Endothelial cell of umbilical vein (primary cell): ENCODE measurements at regions not wholly inside any gene's neighbourhood (a gene's known extent, or its start where the extent isn't known, plus 50 kb on each side); places are given as distances from the start of the nearest gene placed in this dataset.

Source experiments
- BruUV-seq: library from RNA; stranded (reverse); fragments of 400-500 nt; replicated peaks from 2 replicates; lab custom pipeline; 2021; lab: Mats Ljungman, UMichigan
- CTCF ChIA-PET: fragments of 300-600, 350-600 bp; sonication (Branson Sonifier 250); formaldehyde crosslinking; loops from one replicate; lab custom pipeline; 2021; ENCODE audit warnings: antibody characterized with exemption, inconsistent platforms; lab: Charles Lee
- POLR2A ChIA-PET: fragments of 300-600, 350-600 bp; sonication (Branson Sonifier 250); formaldehyde crosslinking; loops from one replicate; lab custom pipeline; 2021; ENCODE audit warnings: antibody characterized with exemption, inconsistent platforms; lab: Charles Lee
- DNase-seq: peaks from one replicate; pipeline ENCODE4 v3.0.0-alpha.2; 2011; ENCODE audit warnings: low read depth, low spot score
- FAIRE-seq: peaks from 2 replicates; lab custom pipeline; 2011; peaks lifted over from hg19 to GRCh38; lab: Jason Lieb, UNC
- H2AFZ ChIP-seq: 2 replicates; pipeline ENCODE4 v1.6.0; 2012; ENCODE audit warnings: low read depth, low read length, control low read depth, inconsistent platforms
- H3K27ac ChIP-seq: 2 replicates; pipeline ENCODE4 v1.5.1; 2011; ENCODE audit warnings: low read depth, mild to moderate bottlenecking, control low read depth, low read length, moderate library complexity; ENCODE audit not compliant: insufficient read depth
- H3K27me3 ChIP-seq, 2 experiments: 2 replicates each; pipeline versions ENCODE4 v1.6.0 to v1.6.1; 2011; ENCODE audit warnings: low read length in 2 of 2, mixed read lengths in 1 of 2; ENCODE audit not compliant: control insufficient read depth in 2 of 2, insufficient read depth in 2 of 2
- H3K36me3 ChIP-seq, 2 experiments: 2 replicates in 1 of 2; 3 replicates in 1 of 2; pipeline ENCODE4 v1.5.1; 2011; ENCODE audit warnings: low read length in 2 of 2, mild to moderate bottlenecking in 1 of 2, moderate library complexity in 1 of 2; ENCODE audit not compliant: control insufficient read depth in 2 of 2, insufficient read depth in 2 of 2; ENCODE audit errors: extremely low read depth in 1 of 2
- H3K4me1 ChIP-seq: 3 replicates; pipeline ENCODE4 v1.5.1; 2011; ENCODE audit warnings: mild to moderate bottlenecking, low read length; ENCODE audit not compliant: control insufficient read depth, insufficient read depth; ENCODE audit errors: extremely low read depth
- H3K4me2 ChIP-seq: 2 replicates; pipeline ENCODE4 v1.6.1; 2011; ENCODE audit warnings: low read length, control low read depth, mixed read lengths; ENCODE audit not compliant: insufficient read depth
- H3K4me3 ChIP-seq, 3 experiments: fragments of 200-600 bp in 1 of 3; sonication (generic), shearing (Covaris generic) in 1 of 3; replicated peaks in 1 of 3; 2 replicates each; pipeline ENCODE4 v1.5.1; 2011 to 2016; ENCODE audit warnings: control low read depth in 3 of 3, low read length in 3 of 3, mild to moderate bottlenecking in 2 of 3, inconsistent platforms in 1 of 3, low read depth in 1 of 3, moderate library complexity in 1 of 3; ENCODE audit not compliant: insufficient read depth in 1 of 3
- H3K79me2 ChIP-seq: 2 replicates; pipeline ENCODE4 v1.6.0; 2012; ENCODE audit warnings: low read length, inconsistent platforms; ENCODE audit not compliant: control insufficient read depth, insufficient read depth
- H3K9ac ChIP-seq: replicated peaks from 2 replicates; pipeline ENCODE3; 2011; ENCODE audit warnings: low read length, control low read depth; ENCODE audit not compliant: insufficient read depth; ENCODE audit errors: extremely low read depth
- H3K9me1 ChIP-seq: replicated peaks from 3 replicates; pipeline ENCODE4 v1.6.0; 2011; ENCODE audit warnings: mild to moderate bottlenecking, low read length; ENCODE audit not compliant: control insufficient read depth, insufficient read depth; ENCODE audit errors: extremely low read depth
- H3K9me3 ChIP-seq: replicated peaks from 2 replicates; pipeline ENCODE4 v1.5.1; 2012; ENCODE audit warnings: low read length, inconsistent platforms; ENCODE audit not compliant: control insufficient read depth, insufficient read depth
- H4K20me1 ChIP-seq: replicated peaks from 2 replicates; pipeline ENCODE3; 2011; ENCODE audit warnings: mild to moderate bottlenecking, low read length; ENCODE audit not compliant: control insufficient read depth, insufficient read depth; ENCODE audit errors: extremely low read depth
- EZH2 ChIP-seq: IDR thresholded peaks from 2 replicates; pipeline ENCODE4 v1.6.1; 2012; ENCODE audit warnings: borderline replicate concordance, low read depth, mild to moderate bottlenecking, moderate library complexity, low read length, inconsistent platforms; ENCODE audit not compliant: severe bottlenecking
- FOS ChIP-seq: IDR thresholded peaks from 2 replicates; pipeline ENCODE4 v1.6.1; 2011; ENCODE audit warnings: mild to moderate bottlenecking, low read length, moderate library complexity, borderline replicate concordance; ENCODE audit not compliant: insufficient read depth
- GATA2 ChIP-seq: IDR thresholded peaks from 2 replicates; pipeline ENCODE4 v1.7.0; 2011; ENCODE audit warnings: low read depth, mild to moderate bottlenecking, moderate library complexity, mixed read lengths, low read length; ENCODE audit not compliant: insufficient read length, insufficient read depth
- JUN ChIP-seq: IDR thresholded peaks from 2 replicates; pipeline ENCODE4 v1.6.1; 2011; ENCODE audit warnings: borderline replicate concordance, low read depth; ENCODE audit not compliant: insufficient read length, insufficient read depth
- MAX ChIP-seq: IDR thresholded peaks from 2 replicates; pipeline ENCODE4 v1.6.1; 2011; ENCODE audit not compliant: insufficient read depth, insufficient read length
- MYC ChIP-seq: IDR thresholded peaks from one replicate; pipeline ENCODE4 v1.6.1; 2011; ENCODE audit warnings: mild to moderate bottlenecking, low read depth, low read length
- POLR2A ChIP-seq: IDR thresholded peaks from 2 replicates; pipeline ENCODE4 v1.6.1; 2012; ENCODE audit warnings: low read depth, mild to moderate bottlenecking, control low read depth, low read length
- POLR2AphosphoS5 ChIP-seq: IDR thresholded peaks from 2 replicates; pipeline ENCODE4 v1.6.1; 2012; ENCODE audit warnings: low read depth, mild to moderate bottlenecking, control low read depth, low read length, moderate library complexity; ENCODE audit not compliant: insufficient read depth
- dilution Hi-C: fragments of 300-500 bp; cut with MboI; formaldehyde crosslinking; loops from one replicate; pipeline ENCODE4 v1.15.0; 2019; ENCODE audit warnings: low sequenced_read_pairs; ENCODE audit not compliant: extremely low pct_ligation_motif_present
- intact Hi-C: fragments of 100-400 bp; cut with micrococcal nuclease; formaldehyde crosslinking; loops from one replicate; pipeline ENCODE4 v1.10.0; 2022
- TF ChIP-seq, protein P1 (sequence below), 2 donors: IDR thresholded peaks; 1 replicate in 1 of 2; 2 replicates in 1 of 2; pipeline ENCODE4 v1.5.1; 2011; ENCODE audit warnings: low read length in 2 of 2, mild to moderate bottlenecking in 2 of 2, moderate library complexity in 2 of 2, control low read depth in 1 of 2, inconsistent platforms in 1 of 2, low read depth in 1 of 2; ENCODE audit not compliant: insufficient read depth in 1 of 2; ENCODE audit errors: extremely low read depth in 1 of 2

DNA sequence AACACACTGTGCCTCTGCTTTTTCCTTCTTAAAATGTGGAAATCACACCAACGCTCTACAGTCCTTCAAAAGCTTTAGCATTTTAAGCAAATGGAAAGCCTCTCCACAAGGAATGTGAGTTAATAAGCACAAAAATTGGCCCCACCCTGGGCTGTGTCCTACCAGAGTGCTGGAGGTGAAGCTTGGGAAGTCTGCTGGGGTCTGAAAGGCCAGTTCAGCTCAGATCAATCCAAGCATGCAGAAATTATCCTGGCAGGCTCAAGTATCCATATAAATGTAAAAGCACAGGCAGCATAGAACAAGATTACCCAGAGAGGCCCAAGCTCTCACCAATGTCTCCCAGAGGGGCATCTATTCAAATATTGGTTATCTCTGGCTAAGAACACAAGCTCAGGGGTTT is 98.5 kb downstream of the ESM1 start:
- intact Hi-C loops, result no loop called here
- Histone ChIP-seq H3K4me1 (peaks cover 11% of the 10 kb centered on the region), H3K27ac (no peak overlapping the region), H3K4me2 (no peak overlapping the region), H3K9me1 (no peaks in the 10 kb centered on the region), H2AFZ (no peak overlapping the region), H3K9me3 (no peaks in the 10 kb centered on the region), H3K27me3 (peaks cover 5 to 9% of the 10 kb centered on the region in 2 experiments), H3K4me3 (no peak overlapping the region), H3K9ac (no peak overlapping the region), H3K36me3 (no peaks in the 10 kb centered on the region), H3K79me2 (no peaks in the 10 kb centered on the region), H4K20me1 (no peaks in the 10 kb centered on the region)
- no TSS peak for BruUV-seq
- TF ChIP-seq EZH2 (no peak), MYC (no peak), MAX (no peak), POLR2A (no peak), FOS (no peak), POLR2AphosphoS5 (no peak), JUN (no peak), GATA2 (no peak)
- TF ChIP-seq, protein P1, sequence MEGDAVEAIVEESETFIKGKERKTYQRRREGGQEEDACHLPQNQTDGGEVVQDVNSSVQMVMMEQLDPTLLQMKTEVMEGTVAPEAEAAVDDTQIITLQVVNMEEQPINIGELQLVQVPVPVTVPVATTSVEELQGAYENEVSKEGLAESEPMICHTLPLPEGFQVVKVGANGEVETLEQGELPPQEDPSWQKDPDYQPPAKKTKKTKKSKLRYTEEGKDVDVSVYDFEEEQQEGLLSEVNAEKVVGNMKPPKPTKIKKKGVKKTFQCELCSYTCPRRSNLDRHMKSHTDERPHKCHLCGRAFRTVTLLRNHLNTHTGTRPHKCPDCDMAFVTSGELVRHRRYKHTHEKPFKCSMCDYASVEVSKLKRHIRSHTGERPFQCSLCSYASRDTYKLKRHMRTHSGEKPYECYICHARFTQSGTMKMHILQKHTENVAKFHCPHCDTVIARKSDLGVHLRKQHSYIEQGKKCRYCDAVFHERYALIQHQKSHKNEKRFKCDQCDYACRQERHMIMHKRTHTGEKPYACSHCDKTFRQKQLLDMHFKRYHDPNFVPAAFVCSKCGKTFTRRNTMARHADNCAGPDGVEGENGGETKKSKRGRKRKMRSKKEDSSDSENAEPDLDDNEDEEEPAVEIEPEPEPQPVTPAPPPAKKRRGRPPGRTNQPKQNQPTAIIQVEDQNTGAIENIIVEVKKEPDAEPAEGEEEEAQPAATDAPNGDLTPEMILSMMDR (IDR thresholded peaks at IDR 0.05; ENCODE audit: extremely low read depth in 1 of 2, insufficient read depth in 1 of 2, low read depth in 1 of 2, low read length in 2 of 2), result no peak
- ChIA-PET POLR2A (no interaction called here), CTCF (interaction anchor here (0.9 to 2.9 kb wide), 8 partner anchors 8 to 643 kb away, joined by 3 to 18 read pairs (median 5); partner anchors contain the start of gene SNX18)
- DNase-seq (no peak), FAIRE-seq (no peak)
- dilution Hi-C loops, result no loop called here
